GM20000 (cell line): ENCODE measurements at regions not wholly inside any gene's neighbourhood (a gene's known extent, or its start where the extent isn't known, plus 50 kb on each side); places are given as distances from the start of the nearest gene placed in this dataset.
"Not testable (repeated sequence)": the region's sequence is repeated elsewhere in the genome, so short reads cannot be mapped to it uniquely, and the experiment has no call there.

Source experiments
- DNase-seq: peaks from one replicate; pipeline ENCODE4 v3.0.0; 2012; ENCODE audit warnings: low spot score
- TF ChIP-seq, protein P1 (sequence below): IDR thresholded peaks from 2 replicates; pipeline ENCODE4 v1.5.1; 2012; ENCODE audit warnings: mild to moderate bottlenecking, control low read depth; ENCODE audit errors: extremely low read depth, missing control alignments

DNA sequence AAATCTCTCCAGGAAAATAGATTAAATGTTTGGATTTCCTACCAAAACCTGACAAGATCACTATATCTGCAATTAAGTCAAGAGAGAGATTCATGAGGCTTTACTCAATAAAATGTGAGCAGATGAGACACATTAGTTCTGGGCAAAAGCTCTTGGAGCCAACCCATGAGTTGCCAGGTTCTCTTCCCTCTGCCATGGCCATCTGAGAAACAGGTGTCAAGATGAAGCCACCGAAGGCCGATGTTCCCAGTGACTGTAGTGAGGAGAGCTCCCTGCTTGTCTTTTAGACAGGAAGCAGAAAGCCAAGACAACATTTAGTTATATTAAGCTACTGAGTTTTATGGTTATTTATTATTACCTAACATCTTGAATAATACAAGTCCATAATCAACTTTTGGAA, 1068.7 kb downstream of the STPG2 start:
- no peak for DNase-seq
- TF ChIP-seq, protein P1, sequence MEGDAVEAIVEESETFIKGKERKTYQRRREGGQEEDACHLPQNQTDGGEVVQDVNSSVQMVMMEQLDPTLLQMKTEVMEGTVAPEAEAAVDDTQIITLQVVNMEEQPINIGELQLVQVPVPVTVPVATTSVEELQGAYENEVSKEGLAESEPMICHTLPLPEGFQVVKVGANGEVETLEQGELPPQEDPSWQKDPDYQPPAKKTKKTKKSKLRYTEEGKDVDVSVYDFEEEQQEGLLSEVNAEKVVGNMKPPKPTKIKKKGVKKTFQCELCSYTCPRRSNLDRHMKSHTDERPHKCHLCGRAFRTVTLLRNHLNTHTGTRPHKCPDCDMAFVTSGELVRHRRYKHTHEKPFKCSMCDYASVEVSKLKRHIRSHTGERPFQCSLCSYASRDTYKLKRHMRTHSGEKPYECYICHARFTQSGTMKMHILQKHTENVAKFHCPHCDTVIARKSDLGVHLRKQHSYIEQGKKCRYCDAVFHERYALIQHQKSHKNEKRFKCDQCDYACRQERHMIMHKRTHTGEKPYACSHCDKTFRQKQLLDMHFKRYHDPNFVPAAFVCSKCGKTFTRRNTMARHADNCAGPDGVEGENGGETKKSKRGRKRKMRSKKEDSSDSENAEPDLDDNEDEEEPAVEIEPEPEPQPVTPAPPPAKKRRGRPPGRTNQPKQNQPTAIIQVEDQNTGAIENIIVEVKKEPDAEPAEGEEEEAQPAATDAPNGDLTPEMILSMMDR, result no peak

DNA sequence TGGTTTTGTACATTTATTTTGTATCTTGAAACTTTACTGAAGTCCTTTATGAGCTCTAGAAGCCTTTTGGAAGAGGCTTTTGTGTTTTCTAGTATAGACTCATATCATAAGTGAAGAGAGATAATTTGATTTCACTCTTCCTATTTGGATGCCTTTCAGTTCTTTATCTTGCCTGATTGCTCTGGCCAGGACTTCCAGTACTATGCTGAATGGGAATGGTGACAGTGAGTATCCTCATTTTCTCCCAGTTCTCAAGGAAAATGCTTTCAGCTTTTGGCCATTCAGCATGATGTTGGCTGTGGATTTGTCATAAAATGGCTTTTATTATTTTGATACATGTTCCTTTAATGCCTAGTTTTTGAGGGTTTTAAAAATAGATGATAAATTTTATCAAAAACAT, 1061.3 kb downstream of the STPG2 start:
- TF ChIP-seq, protein P1, result no peak
- no peak for DNase-seq

DNA sequence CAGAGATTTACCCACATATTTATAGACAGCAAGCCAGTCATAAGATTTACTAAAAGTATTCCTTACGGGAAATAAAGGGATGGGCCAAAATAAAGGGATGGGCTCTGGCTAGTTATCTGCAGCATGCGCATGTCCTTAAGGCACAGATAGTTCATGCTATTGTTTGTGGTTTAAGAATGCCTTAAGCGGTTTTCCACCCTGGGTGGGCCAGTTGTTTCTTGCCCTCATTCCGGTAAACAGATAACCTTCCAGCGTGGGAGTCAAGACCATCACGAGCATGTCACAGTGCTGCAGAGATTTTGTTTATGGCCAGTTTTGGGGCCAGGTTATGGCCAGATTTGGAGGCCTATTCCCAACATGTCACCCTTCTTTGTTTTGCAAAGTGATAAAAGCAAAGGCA, 1046.2 kb downstream of the STPG2 start:
- not testable (repeated sequence) for DNase-seq

DNA sequence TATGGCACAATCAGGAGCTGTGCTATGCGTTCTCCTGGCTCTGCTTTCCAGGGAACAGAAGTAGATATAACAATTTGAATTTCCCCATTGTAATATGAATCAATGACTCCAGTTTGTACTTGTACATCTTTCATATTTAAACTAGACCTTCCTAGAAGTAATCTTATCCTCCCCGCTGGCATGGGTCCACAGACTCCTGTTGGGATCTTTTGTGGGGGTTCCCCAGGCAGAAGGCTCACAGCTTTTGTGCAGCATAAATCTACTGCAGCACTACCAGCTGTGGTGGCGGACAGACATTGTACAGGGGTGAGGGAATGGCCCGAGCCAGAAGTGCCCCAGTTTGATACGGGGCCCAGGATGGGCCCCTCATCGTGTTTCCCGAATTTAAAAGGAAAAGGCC, 1042.1 kb downstream of the STPG2 start:
- DNase-seq, result not testable (repeated sequence)

DNA sequence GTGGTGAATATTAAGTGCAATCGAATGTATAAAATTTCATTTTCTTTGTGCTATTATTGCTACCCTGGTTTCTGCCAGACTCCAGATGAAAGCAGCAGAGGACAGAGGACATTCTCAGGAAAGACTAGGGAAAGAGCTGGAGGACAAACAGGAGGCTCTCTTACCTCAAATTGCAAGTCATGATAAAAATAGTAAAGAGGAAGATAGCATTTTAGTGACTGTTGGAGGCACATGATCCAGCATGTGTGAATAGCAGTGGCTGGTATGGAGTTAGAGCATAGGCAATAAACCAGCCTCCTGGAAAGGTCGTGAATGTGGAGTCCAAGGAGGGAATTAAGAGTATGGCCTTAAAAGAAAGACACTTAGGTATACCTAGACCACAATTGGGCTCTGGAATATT, 1040.0 kb downstream of the STPG2 start:
- TF ChIP-seq, protein P1, result no peak
- no peak for DNase-seq

DNA sequence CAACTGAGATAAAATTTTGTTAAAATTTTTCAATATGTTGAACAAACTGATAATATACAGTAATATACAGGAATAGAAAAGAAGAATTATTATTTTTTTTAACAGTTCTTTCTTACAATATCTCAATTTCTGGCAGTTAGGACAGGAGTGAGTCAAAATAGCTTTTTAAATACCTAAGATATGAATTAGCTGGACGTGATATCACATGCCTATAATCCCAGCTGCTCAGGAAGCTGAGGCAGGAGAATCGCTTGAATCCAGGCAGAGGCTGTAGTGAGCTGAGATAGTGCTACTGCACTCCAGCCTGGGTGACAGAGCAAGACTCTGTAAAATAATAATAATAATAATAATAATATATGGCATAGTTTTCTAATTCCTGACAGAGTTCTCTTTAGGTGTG, 1039.3 kb downstream of the STPG2 start:
- TF ChIP-seq, protein P1, result no peak
- DNase-seq, result no peak

DNA sequence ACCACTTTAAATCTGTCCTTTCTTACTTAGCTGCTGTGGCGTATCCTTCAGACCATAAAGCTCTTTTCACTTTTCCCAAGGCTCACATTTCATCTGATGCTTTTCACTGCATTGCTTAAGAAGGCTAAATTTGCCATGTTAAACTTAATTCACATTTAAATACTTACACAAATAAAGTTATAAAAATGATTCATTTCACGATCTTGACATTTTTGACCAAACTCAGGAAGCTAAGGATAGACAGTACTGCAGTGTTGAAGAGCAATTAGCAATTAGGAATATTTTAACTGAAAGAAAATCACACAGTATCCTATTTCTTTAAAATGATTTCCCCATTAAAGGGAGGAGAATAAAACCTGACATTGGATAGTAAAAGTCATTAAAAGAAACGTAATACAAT, 1038.6 kb downstream of the STPG2 start:
- TF ChIP-seq, protein P1, result no peak
- DNase-seq, result no peak

DNA sequence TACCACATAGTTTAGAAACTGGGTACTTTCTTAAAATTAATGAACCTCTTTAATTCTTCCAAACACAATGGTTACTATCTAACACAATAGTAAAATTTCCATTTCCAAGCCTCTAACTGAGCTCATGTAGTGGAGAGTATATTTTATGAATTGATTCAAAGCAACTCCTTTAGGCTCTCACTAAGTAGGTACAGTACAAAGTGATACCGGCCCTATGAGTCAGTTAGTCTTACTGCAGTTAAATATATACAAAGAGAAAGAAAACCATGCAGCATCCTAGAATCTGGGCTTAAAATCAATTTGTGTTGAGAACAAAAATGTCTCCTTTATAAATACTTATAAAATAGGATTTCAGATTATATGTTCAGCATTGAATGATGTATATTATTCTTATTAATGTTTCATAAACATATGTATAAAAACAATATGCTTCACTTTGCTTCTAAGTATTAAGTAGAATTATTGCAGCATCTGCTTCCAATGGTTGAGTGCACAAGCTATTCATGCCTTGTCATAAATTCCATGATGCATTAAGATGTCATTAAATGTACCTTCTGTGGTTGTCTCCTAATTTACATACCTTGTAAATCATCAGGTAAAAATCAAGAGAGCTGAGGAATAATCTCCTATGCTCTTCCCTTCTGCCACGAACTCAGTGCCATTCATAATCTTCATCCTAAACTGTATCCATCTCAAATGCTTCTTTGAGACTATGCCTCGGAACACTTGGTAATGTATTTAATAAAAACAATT, 1037.8 kb downstream of the STPG2 start:
- TF ChIP-seq, protein P1, result no peak
- no peak for DNase-seq

DNA sequence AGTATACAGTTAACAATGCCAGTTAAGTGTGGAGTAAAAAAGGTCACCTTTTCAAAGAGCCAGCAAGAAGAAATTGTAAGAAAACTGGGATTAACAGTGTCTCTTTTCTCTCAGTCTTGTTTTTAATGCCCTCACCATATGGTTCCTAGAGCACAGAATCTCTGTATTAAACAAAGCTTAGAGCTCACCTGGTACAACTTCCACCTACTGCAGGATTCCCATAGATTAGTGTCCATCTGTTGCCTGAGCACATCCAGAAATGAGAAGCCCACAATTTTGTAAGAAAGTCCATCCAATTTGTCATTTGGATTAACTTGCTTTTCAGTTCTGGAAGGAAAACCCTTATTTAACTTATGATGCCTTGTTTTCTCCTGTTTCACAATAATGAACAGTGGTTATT, 1037.1 kb downstream of the STPG2 start:
- DNase-seq, result no peak
- TF ChIP-seq, protein P1, result no peak
